ENCODE measurements at regions not wholly inside any gene's neighbourhood (a gene's known extent, or its start where the extent isn't known, plus 50 kb on each side); places are given as distances from the start of the nearest gene placed in this dataset.

GRCh38 chr13:64256751-64257150 is 2841.1 kb upstream of the PCDH20 start:
- no peaks in the 10 kb centered on the region for H3K27me3 ChIP-seq (ENCODE audit: control insufficient read depth, insufficient read depth, low read length)
- H3K9me3 ChIP-seq (ENCODE audit: control insufficient read depth, low read length): no peaks in the 10 kb centered on the region
- no peaks in the 10 kb centered on the region for H3K4me1 ChIP-seq
- H3K27ac ChIP-seq: no peak overlapping the region
- H3K36me3 ChIP-seq (ENCODE audit: control insufficient read depth, insufficient read depth, low read length): no peaks in the 10 kb centered on the region
- no peak overlapping the region for H2AFZ ChIP-seq
- H3K79me2 ChIP-seq: no peaks in the 10 kb centered on the region
- H3K9ac ChIP-seq: no peak overlapping the region
- TF ChIP-seq CTCF (IDR thresholded peaks at IDR 0.05): no peak
- H3K4me2 ChIP-seq (ENCODE audit: low read length): no peak overlapping the region
- no peak overlapping the region for H3K4me3 ChIP-seq (ENCODE audit: low read depth, low read length)

GRCh38 chr13:64255988-64256387 is 2840.3 kb upstream of the PCDH20 start:
- H2AFZ ChIP-seq: no peak overlapping the region
- no peak overlapping the region for H3K27ac ChIP-seq
- H3K27me3 ChIP-seq (ENCODE audit: control insufficient read depth, insufficient read depth, low read length): no peaks in the 10 kb centered on the region
- H3K4me1 ChIP-seq: no peaks in the 10 kb centered on the region
- H3K79me2 ChIP-seq: no peaks in the 10 kb centered on the region
- no peak overlapping the region for H3K4me3 ChIP-seq (ENCODE audit: low read depth, low read length)
- H3K36me3 ChIP-seq (ENCODE audit: control insufficient read depth, insufficient read depth, low read length): no peaks in the 10 kb centered on the region
- TF ChIP-seq CTCF (IDR thresholded peaks at IDR 0.05): no peak
- H3K9ac ChIP-seq: no peak overlapping the region
- H3K9me3 ChIP-seq (ENCODE audit: control insufficient read depth, low read length): no peaks in the 10 kb centered on the region
- H3K4me2 ChIP-seq (ENCODE audit: low read length): no peak overlapping the region

- Histone ChIP-seq H3K27me3 (ENCODE audit: control insufficient read depth, insufficient read depth, low read length) (no peaks in the 10 kb centered on the region), H3K79me2 (no peaks in the 10 kb centered on the region), H3K9ac (no peak overlapping the region), H3K9me3 (ENCODE audit: control insufficient read depth, low read length) (no peaks in the 10 kb centered on the region), H3K36me3 (ENCODE audit: control insufficient read depth, insufficient read depth, low read length) (no peaks in the 10 kb centered on the region), H3K27ac (no peak overlapping the region), H2AFZ (no peak overlapping the region), H3K4me1 (no peaks in the 10 kb centered on the region), H3K4me3 (ENCODE audit: low read depth, low read length) (no peak overlapping the region), H3K4me2 (ENCODE audit: low read length) (no peak overlapping the region)
- no peak for TF ChIP-seq CTCF (IDR thresholded peaks at IDR 0.05)
Observed at GRCh38 chr13:64248371-64249065, 2832.9 kb upstream of the PCDH20 start.

- H3K36me3 ChIP-seq (ENCODE audit: control insufficient read depth, insufficient read depth, low read length): no peaks in the 10 kb centered on the region
- H3K79me2 ChIP-seq: no peaks in the 10 kb centered on the region
- H3K27ac ChIP-seq: no peak overlapping the region
- H3K4me3 ChIP-seq (ENCODE audit: low read depth, low read length): no peak overlapping the region
- no peaks in the 10 kb centered on the region for H3K9me3 ChIP-seq (ENCODE audit: control insufficient read depth, low read length)
- H3K9ac ChIP-seq: no peak overlapping the region
- no peak overlapping the region for H2AFZ ChIP-seq
- H3K4me1 ChIP-seq: no peaks in the 10 kb centered on the region
- no peaks in the 10 kb centered on the region for H3K27me3 ChIP-seq (ENCODE audit: control insufficient read depth, insufficient read depth, low read length)
- no peak overlapping the region for H3K4me2 ChIP-seq (ENCODE audit: low read length)
- TF ChIP-seq CTCF (IDR thresholded peaks at IDR 0.05): no peak
Observed at GRCh38 chr13:64239372-64239771, 2823.7 kb upstream of the PCDH20 start.

- Histone ChIP-seq H3K4me1 (no peaks in the 10 kb centered on the region), H2AFZ (no peak overlapping the region), H3K27ac (no peak overlapping the region), H3K27me3 (ENCODE audit: control insufficient read depth, insufficient read depth, low read length) (no peaks in the 10 kb centered on the region), H3K4me3 (ENCODE audit: low read depth, low read length) (no peak overlapping the region), H3K9me3 (ENCODE audit: control insufficient read depth, low read length) (no peaks in the 10 kb centered on the region), H3K9ac (no peak overlapping the region), H3K4me2 (ENCODE audit: low read length) (no peak overlapping the region), H3K79me2 (no peaks in the 10 kb centered on the region), H3K36me3 (ENCODE audit: control insufficient read depth, insufficient read depth, low read length) (no peaks in the 10 kb centered on the region)
- no peak for TF ChIP-seq CTCF (IDR thresholded peaks at IDR 0.05)
Observed at GRCh38 chr13:64234255-64234654, 2818.6 kb upstream of the PCDH20 start.

Data from parathyroid adenoma (tissue), 2 donors.